ENCODE measurements at regions not wholly inside any gene's neighbourhood (a gene's known extent, or its start where the extent isn't known, plus 50 kb on each side); places are given as distances from the start of the nearest gene placed in this dataset.

- H3K4me3 Mint-ChIP-seq (ENCODE audit: unreplicated experiment), result no peak overlapping the region
- intact Hi-C loops (cut with micrococcal nuclease; ENCODE audit: unreplicated experiment), result no loop called here
- no peaks in the 10 kb centered on the region for H3K4me1 ChIP-seq
- BruUV-seq (replicated peaks), result no TSS peak
- H3K9me3 Mint-ChIP-seq (ENCODE audit: unreplicated experiment), result peaks cover 12% of the 10 kb centered on the region
- ChIA-PET POLR2A (no interaction called here), CTCF (no interaction called here)
- H3K4me1 Mint-ChIP-seq (ENCODE audit: low read depth, unreplicated experiment), result no peaks in the 10 kb centered on the region
- DNase-seq, result no peak
- no peak for TF ChIP-seq CTCF (IDR thresholded peaks at IDR 0.05; ENCODE audit: insufficient read depth in 1 of 2, low read depth in 1 of 2, low read length in 1 of 2, severe bottlenecking in 1 of 2, unreplicated experiment in 1 of 2)
- H3K27ac Mint-ChIP-seq (ENCODE audit: unreplicated experiment), result no peak overlapping the region
- H3K27me3 ChIP-seq (replicated peaks; ENCODE audit: control insufficient read depth, insufficient read depth, low read length), result no peaks in the 10 kb centered on the region
- H3K4me3 ChIP-seq (ENCODE audit: low read depth, low read length), result no peak overlapping the region
- no peaks in the 10 kb centered on the region for H3K36me3 ChIP-seq (ENCODE audit: control insufficient read depth, insufficient read depth, low read length)
- H3K27me3 Mint-ChIP-seq (ENCODE audit: insufficient read depth, unreplicated experiment), result peaks cover 6% of the 10 kb centered on the region
- no peaks in the 10 kb centered on the region for H3K9me3 ChIP-seq
- H3K36me3 Mint-ChIP-seq (ENCODE audit: insufficient read depth, unreplicated experiment), result no peaks in the 10 kb centered on the region
These were observed 61.3 kb upstream of the EXOC2 start for GRCh38 chr6:754202-754601.

GRCh38 chr6:753486-753885 lies 60.5 kb upstream of the EXOC2 start:
- intact Hi-C loops (cut with micrococcal nuclease; ENCODE audit: unreplicated experiment), result no loop called here
- H3K36me3 Mint-ChIP-seq (ENCODE audit: insufficient read depth, unreplicated experiment), result no peaks in the 10 kb centered on the region

GRCh38 chr6:752438-752837 lies 59.5 kb upstream of the EXOC2 start:
- no peak overlapping the region for H3K27ac Mint-ChIP-seq (ENCODE audit: unreplicated experiment)
- intact Hi-C loops (cut with micrococcal nuclease; ENCODE audit: unreplicated experiment), result no loop called here
- no TSS peak for BruUV-seq (replicated peaks)
- H3K4me3 Mint-ChIP-seq (ENCODE audit: unreplicated experiment), result no peak overlapping the region
- peaks cover 12% of the 10 kb centered on the region for H3K9me3 Mint-ChIP-seq (ENCODE audit: unreplicated experiment)
- no peaks in the 10 kb centered on the region for H3K36me3 Mint-ChIP-seq (ENCODE audit: insufficient read depth, unreplicated experiment)
- POLR2A ChIA-PET, result no interaction called here
- no peaks in the 10 kb centered on the region for H3K9me3 ChIP-seq
- DNase-seq, result no peak
- H3K27me3 ChIP-seq (replicated peaks; ENCODE audit: control insufficient read depth, insufficient read depth, low read length), result no peaks in the 10 kb centered on the region
- no peaks in the 10 kb centered on the region for H3K4me1 ChIP-seq
- H3K4me1 Mint-ChIP-seq (ENCODE audit: low read depth, unreplicated experiment), result no peaks in the 10 kb centered on the region
- no peaks in the 10 kb centered on the region for H3K36me3 ChIP-seq (ENCODE audit: control insufficient read depth, insufficient read depth, low read length)
- peaks cover 7% of the 10 kb centered on the region for H3K27me3 Mint-ChIP-seq (ENCODE audit: insufficient read depth, unreplicated experiment)
- TF ChIP-seq CTCF (IDR thresholded peaks at IDR 0.05; ENCODE audit: insufficient read depth in 1 of 2, low read depth in 1 of 2, low read length in 1 of 2, severe bottlenecking in 1 of 2, unreplicated experiment in 1 of 2), result no peak
- no peak overlapping the region for H3K4me3 ChIP-seq (ENCODE audit: low read depth, low read length)
- CTCF ChIA-PET, result no interaction called here

More at GRCh38 chr6:753486-753885, 60.5 kb upstream of the EXOC2 start:
- Mint-ChIP-seq H3K4me1 (ENCODE audit: low read depth, unreplicated experiment) (no peaks in the 10 kb centered on the region), H3K9me3 (ENCODE audit: unreplicated experiment) (peaks cover 12% of the 10 kb centered on the region), H3K4me3 (ENCODE audit: unreplicated experiment) (no peak overlapping the region), H3K27me3 (ENCODE audit: insufficient read depth, unreplicated experiment) (peaks cover 6% of the 10 kb centered on the region), H3K27ac (ENCODE audit: unreplicated experiment) (no peak overlapping the region)
- POLR2A ChIA-PET, result no interaction called here
- Histone ChIP-seq H3K4me1 (no peaks in the 10 kb centered on the region), H3K27me3 (replicated peaks; ENCODE audit: control insufficient read depth, insufficient read depth, low read length) (no peaks in the 10 kb centered on the region), H3K9me3 (no peaks in the 10 kb centered on the region), H3K4me3 (ENCODE audit: low read depth, low read length) (no peak overlapping the region), H3K36me3 (ENCODE audit: control insufficient read depth, insufficient read depth, low read length) (no peaks in the 10 kb centered on the region)
- DNase-seq, result no peak
- CTCF ChIA-PET, result no interaction called here
- no peak for TF ChIP-seq CTCF (IDR thresholded peaks at IDR 0.05; ENCODE audit: insufficient read depth in 1 of 2, low read depth in 1 of 2, low read length in 1 of 2, severe bottlenecking in 1 of 2, unreplicated experiment in 1 of 2)
- no TSS peak for BruUV-seq (replicated peaks)
